Ishikawa (cell line): ENCODE measurements at regions not wholly inside any gene's neighbourhood (a gene's known extent, or its start where the extent isn't known, plus 50 kb on each side); places are given as distances from the start of the nearest gene placed in this dataset.

Experiments used
- RAD21 ChIP-seq: IDR thresholded peaks from 2 replicates; pipeline ENCODE4 v1.6.1; 2012; ENCODE audit warnings: low read depth
- TAF1 ChIP-seq: IDR thresholded peaks from 2 replicates; pipeline ENCODE4 v1.6.1; 2012; ENCODE audit warnings: low read depth, mild to moderate bottlenecking
- TF ChIP-seq, protein P1 (sequence below): IDR thresholded peaks from 2 replicates; pipeline ENCODE4 v1.6.1; 2012; ENCODE audit warnings: low read depth, mild to moderate bottlenecking

DNA sequence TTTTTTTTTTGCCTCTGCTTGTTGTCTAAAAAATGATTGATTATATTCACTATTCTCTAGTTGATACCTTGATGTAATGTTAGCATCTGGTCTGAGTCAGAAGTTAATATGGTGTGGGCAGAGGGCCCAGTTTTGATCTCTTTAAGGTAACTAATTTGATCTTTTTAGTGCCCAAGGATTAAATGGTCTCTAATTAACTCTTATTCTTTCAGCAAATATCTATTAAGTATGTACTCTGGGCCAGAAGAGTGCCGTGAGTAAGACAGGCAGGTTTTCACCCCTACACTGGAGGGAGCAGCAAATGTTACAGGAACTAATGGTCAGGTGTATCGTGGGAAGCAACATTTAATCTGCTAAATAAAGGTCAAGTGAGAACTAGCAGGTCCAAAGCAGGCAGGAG lies 144.6 kb upstream of the COL1A2 start:
- TF ChIP-seq, protein P1, sequence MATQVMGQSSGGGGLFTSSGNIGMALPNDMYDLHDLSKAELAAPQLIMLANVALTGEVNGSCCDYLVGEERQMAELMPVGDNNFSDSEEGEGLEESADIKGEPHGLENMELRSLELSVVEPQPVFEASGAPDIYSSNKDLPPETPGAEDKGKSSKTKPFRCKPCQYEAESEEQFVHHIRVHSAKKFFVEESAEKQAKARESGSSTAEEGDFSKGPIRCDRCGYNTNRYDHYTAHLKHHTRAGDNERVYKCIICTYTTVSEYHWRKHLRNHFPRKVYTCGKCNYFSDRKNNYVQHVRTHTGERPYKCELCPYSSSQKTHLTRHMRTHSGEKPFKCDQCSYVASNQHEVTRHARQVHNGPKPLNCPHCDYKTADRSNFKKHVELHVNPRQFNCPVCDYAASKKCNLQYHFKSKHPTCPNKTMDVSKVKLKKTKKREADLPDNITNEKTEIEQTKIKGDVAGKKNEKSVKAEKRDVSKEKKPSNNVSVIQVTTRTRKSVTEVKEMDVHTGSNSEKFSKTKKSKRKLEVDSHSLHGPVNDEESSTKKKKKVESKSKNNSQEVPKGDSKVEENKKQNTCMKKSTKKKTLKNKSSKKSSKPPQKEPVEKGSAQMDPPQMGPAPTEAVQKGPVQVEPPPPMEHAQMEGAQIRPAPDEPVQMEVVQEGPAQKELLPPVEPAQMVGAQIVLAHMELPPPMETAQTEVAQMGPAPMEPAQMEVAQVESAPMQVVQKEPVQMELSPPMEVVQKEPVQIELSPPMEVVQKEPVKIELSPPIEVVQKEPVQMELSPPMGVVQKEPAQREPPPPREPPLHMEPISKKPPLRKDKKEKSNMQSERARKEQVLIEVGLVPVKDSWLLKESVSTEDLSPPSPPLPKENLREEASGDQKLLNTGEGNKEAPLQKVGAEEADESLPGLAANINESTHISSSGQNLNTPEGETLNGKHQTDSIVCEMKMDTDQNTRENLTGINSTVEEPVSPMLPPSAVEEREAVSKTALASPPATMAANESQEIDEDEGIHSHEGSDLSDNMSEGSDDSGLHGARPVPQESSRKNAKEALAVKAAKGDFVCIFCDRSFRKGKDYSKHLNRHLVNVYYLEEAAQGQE, result no peak
- TF ChIP-seq TAF1, result no peak
- TF ChIP-seq RAD21, result no peak
